GM13977 (cell line): ENCODE measurements at regions not wholly inside any gene's neighbourhood (a gene's known extent, or its start where the extent isn't known, plus 50 kb on each side); places are given as distances from the start of the nearest gene placed in this dataset.
"Not testable (repeated sequence)": the region's sequence is repeated elsewhere in the genome, so short reads cannot be mapped to it uniquely, and the experiment has no call there.

Source experiments
- DNase-seq: peaks from one replicate; pipeline ENCODE4 v3.0.0; 2012; ENCODE audit warnings: low spot score
- CTCF ChIP-seq: IDR thresholded peaks from 2 replicates; pipeline ENCODE4 v1.5.1; 2012; ENCODE audit warnings: mild to moderate bottlenecking, control low read depth; ENCODE audit not compliant: insufficient read depth; ENCODE audit errors: extremely low read depth, missing control alignments
- in situ Hi-C: fragments of 300-500 bp; cut with MboI; formaldehyde crosslinking; loops from one replicate; pipeline ENCODE4 v1.12.0; 2022; ENCODE audit warnings: low sequenced_read_pairs, low pct_unique_long_range_greater_than_20kb, mixed read lengths, inconsistent platforms; ENCODE audit not compliant: unreplicated experiment

DNA sequence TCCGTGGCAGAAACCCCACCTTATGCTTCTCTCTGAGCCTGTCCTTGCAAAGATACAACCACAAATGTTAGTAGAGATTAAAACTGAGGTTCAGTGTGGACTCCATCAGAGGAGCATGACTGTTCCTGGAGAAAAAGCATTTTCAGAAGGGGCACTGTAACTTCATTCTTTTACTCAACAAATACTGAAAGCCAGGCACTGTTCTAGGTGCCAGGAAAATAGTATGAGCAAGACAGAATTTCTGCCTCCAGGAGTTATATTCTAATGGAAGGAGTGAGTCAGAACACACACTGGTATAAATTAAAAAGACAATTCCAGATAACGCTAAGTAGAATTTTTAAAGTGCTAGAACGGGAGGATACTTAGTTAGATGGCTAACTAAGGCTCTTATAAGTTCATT, 251.4 kb upstream of the GAS1 start:
- in situ Hi-C loops: no loop called here
- DNase-seq: no peak
- no peak for TF ChIP-seq CTCF

- in situ Hi-C loops: no loop called here
- DNase-seq: no peak
- no peak for TF ChIP-seq CTCF
These were observed 252.0 kb upstream of the GAS1 start for GRCh38 chr9:87199278-87199677.

GRCh38 chr9:87199782-87200181, 252.5 kb upstream of the GAS1 start:
- TF ChIP-seq CTCF: no peak
- DNase-seq: no peak
- in situ Hi-C loops: no loop called here

GRCh38 chr9:87201351-87201751, 254.0 kb upstream of the GAS1 start:
- no peak for DNase-seq
- no peak for TF ChIP-seq CTCF
- in situ Hi-C loops: no loop called here

GRCh38 chr9:87206064-87206661, 258.9 kb upstream of the GAS1 start:
- in situ Hi-C loops: no loop called here
- no peak for DNase-seq
- no peak for TF ChIP-seq CTCF

DNA sequence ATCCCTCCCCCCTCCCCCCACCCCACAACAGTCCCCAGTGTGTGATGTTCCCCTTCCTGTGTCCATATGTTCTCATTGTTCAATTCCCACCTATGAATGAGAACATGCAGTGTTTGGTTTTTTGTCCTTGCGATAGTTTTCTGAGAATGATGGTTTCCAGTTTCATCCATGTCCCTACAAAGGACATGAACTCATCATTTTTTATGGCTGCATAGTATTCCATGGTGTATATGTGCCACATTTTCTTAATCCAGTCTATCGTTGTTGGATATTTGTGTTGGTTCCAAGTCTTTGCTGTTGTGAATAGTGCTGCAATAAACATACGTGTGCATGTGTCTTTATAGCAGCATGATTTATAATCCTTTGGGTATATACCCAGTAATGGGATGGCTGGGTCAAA, 263.4 kb upstream of the GAS1 start:
- DNase-seq, in situ Hi-C loops: not testable (repeated sequence)

DNA sequence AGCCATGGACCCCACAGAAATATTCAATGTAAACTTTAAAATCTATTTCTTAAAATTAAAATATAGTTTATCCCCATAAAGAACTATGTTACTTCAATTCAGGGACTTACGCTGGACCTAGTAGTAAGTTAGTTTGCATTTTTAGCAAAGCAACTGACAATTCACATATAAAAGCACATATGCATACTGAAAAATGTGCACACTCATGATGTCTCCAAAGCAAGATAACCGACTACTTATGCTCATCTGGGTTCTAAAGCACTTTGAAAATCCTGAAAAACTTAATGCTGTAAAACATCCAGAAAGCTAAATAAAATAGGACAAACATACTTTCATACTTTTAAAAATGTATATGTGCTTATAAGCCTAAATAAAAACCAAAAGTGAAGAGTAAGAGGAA, 264.4 kb upstream of the GAS1 start:
- in situ Hi-C loops: no loop called here
- DNase-seq: no peak
- no peak for TF ChIP-seq CTCF
